ENCODE measurements at regions not wholly inside any gene's neighbourhood (a gene's known extent, or its start where the extent isn't known, plus 50 kb on each side); places are given as distances from the start of the nearest gene placed in this dataset.

DNA sequence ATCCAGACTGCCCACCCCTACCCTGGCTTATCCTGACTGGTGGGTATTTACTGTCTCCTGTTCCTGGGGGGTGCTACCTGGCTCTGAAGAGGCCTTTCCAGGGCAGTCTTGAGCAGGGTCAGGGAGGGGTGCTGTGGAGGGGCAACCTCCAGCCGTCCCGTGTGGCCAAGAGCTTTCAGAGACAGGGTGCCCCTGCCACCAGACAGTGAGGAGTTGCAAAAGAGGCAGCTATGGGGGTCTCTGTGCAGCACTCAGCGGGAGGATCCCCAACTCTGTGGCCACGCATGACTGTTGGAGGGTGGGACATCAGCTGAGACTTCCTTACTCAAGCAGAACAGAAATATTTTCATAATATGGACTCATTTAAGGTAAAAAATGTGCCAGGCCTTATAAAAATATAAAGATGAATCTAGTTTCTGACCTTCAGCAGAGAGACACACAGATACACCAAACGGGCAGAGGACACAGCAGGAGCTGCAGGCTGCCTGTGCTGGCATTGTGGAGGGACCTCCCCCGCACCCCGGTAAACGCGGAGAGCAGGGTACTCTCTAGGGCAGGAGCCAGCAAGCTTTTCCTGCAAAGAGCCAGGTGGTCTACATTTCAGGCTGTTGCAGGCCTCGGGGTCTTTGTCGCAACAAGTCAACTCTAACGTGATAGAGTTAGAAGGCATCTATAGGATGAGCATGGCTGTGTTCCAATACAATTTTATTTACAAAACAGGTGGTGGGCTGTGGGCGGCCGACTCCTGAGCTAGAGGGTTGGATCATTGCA, 252.6 kb downstream of the RHOU start:
- DNase-seq (ENCODE audit: low read depth in 1 of 2, low spot score in 1 of 2) = no peak

GRCh38 chr1:228988664-228989063, 253.4 kb downstream of the RHOU start:
- no peak for DNase-seq (ENCODE audit: low read depth in 1 of 2, low spot score in 1 of 2)

DNA sequence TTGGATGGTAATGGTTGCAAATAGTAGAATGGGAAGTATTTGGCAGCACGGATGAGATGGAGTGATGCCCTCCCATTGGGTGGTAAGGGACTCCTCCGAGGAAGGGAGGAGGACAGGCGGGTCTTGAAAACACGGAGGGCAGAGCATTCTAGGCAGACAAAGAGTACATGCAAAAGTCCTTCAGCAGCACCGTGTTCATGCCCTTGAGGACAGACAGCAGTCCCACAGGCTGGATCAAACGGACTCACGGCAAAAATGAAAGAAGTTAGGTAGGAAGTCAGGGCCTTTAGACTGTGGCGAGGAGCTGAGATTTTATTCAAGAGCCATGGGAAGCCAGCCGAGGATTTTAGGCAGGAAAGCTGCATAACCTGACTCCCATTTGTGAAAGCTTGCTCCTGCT, 253.9 kb downstream of the RHOU start:
- no peak for DNase-seq (ENCODE audit: low read depth in 1 of 2, low spot score in 1 of 2)

DNA sequence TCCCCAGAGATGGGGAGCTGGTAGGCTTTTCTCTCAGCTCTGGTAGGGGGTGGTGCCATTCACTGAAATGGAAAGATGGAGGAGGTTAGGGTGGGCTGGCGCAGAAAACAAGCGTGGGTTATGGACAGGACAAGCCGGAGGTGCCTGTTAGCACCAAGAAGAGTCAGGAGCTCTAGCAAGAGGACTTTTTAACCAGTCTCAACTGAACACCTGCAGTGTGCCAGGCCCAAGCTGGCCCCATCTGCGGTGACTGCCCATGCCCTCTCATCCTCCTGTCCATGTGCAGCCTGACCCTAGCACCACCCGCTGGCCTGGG, 254.4 kb downstream of the RHOU start:
- DNase-seq (ENCODE audit: low read depth in 1 of 2, low spot score in 1 of 2) = no peak

- no peak for DNase-seq (ENCODE audit: low read depth in 1 of 2, low spot score in 1 of 2)
Measured at GRCh38 chr1:228989992-228990827, 254.9 kb downstream of the RHOU start.

DNA sequence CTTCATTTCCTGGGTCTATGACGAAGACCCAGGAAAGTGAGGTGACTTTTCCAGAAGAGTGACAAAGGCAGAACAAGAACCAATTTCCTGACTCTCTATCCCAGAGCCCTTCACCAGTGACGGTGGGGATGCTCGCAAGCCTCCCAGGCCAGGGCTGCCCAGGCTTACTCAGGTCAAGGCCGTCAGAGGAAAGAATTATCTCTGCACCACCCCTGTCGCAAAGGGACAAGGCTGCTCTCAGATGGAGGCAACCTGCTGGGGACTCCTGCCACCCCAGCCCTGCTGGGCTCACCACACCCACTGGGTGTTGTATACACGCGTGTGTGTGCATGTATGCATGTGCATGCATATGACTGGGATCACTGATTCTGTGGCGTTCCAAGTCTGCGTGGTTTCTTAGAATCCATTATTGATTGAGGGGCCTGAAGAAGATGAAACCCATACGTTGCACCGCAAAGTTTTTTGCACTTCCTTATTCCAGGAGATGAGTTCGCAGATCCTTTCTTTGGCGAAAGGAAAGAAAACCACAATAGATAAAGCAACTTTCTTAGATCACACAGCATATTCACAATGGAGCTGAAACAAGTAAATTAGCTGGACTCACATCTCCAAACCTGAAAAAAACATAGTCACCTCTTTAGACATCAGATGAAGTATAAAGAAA, 255.8 kb downstream of the RHOU start:
- DNase-seq (ENCODE audit: low read depth in 1 of 2, low spot score in 1 of 2) = no peak

- DNase-seq (ENCODE audit: low read depth in 1 of 2, low spot score in 1 of 2) = no peak
Measured at GRCh38 chr1:228992044-228992443, 256.8 kb downstream of the RHOU start.

DNA sequence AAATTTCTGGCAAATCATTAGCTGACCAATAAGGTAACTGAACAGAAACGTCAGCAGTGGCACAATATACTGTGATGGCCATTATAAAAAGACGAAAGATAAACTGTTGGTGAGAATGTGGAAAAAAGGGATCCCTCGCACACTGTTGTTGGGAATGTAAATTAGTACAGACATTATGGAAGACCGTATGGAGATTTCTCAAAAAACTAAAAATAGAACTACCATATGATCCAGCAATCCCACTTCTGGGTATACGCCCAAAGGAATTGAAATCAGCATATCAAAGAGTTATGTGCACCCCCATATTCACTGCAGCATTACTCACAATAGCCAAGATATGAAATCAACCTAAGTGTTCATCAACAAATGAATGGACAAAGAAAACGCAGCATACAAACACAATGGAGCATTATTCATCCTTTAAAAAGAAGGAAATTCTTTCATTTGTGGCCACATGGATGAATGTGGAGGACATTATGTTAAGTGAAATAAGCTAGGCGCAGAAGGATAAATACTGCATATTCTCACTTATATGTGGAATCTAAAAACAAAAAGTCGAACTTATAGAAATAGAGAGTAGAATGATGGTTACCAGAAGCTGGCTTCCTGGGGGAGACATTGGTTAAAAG, 257.7 kb downstream of the RHOU start:
- DNase-seq (ENCODE audit: low read depth in 1 of 2, low spot score in 1 of 2) = no peak

DNA sequence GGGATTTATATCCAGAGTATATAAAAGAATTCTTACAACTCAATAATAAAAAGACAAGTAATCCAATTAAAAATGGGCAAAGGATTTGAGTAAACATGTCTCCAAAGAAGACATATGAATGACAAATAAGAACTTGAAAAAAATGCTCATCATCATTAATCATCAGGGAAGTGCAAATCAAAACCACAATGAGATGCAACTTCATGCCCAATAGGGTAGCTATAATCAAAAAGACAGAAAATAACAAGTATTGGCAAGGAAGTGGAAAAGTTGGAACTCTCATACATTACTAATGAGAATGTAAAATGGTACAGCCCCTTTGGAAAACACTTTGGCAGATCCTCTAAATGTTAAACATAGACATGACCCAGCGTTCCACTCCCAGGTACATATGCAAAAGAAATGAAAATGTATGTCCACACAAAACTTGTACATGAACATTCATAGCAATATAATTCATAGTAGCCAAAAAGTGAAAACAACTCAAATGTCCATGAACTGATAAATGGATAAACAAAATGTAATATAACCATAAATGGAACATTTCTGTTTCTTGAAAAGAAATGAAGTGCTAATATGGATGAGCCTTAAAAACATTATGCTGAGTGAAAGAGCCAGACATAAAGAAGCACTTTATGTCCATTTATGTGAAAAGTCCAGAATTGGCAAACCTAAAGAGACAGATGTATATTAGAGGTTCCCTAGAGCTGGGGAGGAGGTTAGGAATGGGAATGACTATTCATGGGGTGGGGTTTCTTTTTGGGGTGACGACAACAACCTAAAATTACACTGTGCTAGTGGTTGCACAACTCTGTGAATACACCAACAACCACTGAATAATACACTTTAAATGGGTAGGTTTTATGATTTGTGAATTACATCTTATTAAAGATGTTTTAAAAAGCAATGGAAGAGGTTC, 259.7 kb downstream of the RHOU start:
- DNase-seq (ENCODE audit: low read depth in 1 of 2, low spot score in 1 of 2) = no peak

- DNase-seq (ENCODE audit: low read depth in 1 of 2, low spot score in 1 of 2) = no peak
Measured at GRCh38 chr1:228996281-228996680, 261.0 kb downstream of the RHOU start.

GRCh38 chr1:228997721-228998144, 262.5 kb downstream of the RHOU start:
- DNase-seq (ENCODE audit: low read depth in 1 of 2, low spot score in 1 of 2) = no peak

DNA sequence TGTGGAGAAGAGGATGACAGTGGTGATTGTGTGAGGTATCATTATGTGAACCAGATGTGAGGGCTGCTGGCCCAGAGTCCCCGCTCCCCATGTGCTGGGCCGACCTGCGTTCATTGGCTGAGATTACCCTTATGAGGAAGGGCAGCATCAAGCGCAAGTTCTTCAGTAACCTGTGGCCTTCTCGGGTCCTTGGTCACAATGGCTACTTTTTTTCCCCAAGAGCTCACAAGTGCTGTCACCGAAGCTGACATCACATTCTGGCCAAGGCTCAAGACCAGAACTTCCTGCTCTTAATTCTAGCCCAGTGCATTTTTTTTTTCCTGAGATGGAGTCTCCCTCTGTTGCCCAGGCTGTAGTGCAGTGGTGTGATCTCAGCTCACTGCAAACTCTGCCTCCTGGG, 262.9 kb downstream of the RHOU start:
- no peak for DNase-seq (ENCODE audit: low read depth in 1 of 2, low spot score in 1 of 2)

- DNase-seq (ENCODE audit: low read depth in 1 of 2, low spot score in 1 of 2) = no peak
Measured at GRCh38 chr1:228999446-229000170, 264.3 kb downstream of the RHOU start.

- no peak for DNase-seq (ENCODE audit: low read depth in 1 of 2, low spot score in 1 of 2)
Measured at GRCh38 chr1:229000187-229000586, 264.9 kb downstream of the RHOU start.

DNA sequence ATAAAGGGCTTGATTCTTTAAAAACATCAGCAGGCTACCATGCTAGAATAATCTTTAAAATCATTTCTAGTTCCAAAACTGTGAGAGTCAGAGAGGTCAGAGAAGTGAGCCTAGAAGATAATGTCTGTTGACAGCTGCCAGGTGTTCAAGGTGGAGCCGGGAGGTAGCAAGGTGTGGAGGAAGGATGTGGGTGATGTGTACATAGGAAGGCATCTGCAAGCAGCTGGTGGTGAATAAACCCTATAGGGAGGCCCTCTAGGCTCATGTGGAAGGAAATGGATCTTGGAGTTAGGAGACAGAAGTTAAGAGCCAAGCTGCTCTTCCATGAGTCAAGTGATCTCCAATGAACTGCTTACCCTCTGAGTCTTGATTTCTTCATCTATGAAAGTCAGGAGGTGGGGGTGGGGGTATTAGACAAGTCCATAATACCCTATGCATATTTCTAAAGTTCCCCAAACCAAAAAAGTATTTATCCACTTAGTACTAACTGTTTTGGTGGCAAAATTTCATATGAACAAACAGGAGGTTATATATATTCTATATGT, 266.3 kb downstream of the RHOU start:
- no peak for DNase-seq (ENCODE audit: low read depth in 1 of 2, low spot score in 1 of 2)

- DNase-seq (ENCODE audit: low read depth in 1 of 2, low spot score in 1 of 2) = no peak
Measured at GRCh38 chr1:229002037-229002436, 266.8 kb downstream of the RHOU start.

GRCh38 chr1:229002451-229002960, 267.2 kb downstream of the RHOU start:
- no peak for DNase-seq (ENCODE audit: low read depth in 1 of 2, low spot score in 1 of 2)

DNA sequence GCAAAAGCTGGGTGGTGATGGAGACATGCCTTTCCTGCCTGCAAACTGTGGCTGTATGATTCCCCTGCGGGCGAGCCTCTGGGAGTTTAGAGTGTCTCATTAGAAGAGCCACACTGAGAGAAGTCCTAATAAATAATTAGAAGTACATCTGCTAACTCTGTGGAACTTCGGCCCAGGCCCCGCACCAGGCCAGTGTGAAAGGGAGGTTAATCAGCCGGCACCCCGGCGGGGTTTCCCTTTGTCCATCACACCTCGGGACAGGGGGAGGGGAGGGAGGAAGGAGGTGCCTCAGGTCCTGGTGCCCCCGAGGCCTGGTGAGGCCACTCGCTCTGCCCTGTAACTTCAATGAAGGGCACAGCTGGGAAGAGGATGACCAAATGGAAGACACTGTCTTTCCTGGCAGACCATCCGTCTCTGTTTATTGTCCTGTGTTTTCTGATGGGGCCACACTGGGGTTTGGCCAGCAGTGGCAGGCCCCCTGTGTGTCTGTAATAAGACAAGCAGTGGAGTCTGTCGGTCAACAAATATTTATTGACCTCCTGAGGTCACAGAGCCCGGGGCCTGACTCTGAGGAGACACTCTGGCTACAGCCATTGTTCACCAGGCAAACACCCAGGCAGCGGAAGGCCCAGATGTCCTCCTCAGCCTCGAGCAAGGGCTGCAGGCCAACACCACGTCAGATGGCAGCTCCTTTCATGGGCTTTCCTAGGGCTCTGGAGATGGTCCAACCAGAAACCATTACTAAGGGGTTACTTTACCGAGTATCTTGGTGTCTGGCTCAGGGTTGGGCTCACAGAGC, 267.5 kb upstream of the RAB4A start:
- no peak for DNase-seq (ENCODE audit: low read depth in 1 of 2, low spot score in 1 of 2)
